EH (cell line): ENCODE measurements at regions not wholly inside any gene's neighbourhood (a gene's known extent, or its start where the extent isn't known, plus 50 kb on each side); places are given as distances from the start of the nearest gene placed in this dataset.

Source experiments
- DNase-seq: peaks from one replicate; pipeline ENCODE4 v3.0.0-alpha.2; 2015; ENCODE audit warnings: low read depth

DNA sequence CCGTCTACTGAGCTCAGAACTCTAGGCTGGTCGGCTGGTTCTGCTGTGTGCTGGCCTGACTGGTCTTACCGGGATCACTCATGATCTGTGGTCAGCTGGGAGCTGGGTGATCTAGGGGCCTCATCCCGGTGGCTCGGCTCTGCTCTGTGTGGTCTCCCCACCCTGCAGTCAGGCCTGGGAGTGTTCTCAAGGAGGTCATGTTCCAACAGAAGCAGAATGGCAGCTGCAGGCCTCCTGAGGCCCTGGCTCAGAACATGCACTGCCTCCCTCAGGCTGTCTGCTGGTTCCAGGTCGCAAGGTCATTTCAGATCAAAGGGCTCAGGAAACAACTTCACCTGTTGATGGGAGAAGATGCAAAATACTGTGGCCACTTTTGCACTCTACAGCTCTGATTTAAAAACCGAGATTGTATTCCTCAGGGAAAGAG lies 81.1 kb upstream of the RFX8 start:
- no peak for DNase-seq

GRCh38 chr2:101551336-101551888 lies 76.5 kb upstream of the RFX8 start:
- no peak for DNase-seq

DNA sequence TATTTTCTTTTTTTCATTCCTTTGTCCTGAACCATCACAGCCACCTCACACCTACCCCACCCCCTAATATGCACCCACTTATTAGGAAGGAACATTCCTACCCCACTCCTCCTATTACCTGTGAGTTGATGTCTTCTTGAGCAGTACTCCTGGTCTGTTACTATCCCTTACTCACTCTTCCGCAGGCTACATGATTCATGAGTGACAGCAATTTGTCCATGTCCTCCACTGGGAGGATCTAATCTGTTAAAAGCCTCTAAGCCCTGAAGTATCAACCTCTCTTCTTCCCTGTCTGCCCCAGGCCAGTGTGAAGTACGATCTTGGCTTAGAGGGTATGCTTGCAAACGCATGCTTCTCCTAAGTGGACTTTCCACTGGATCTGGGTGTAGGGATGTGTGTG lies 75.6 kb upstream of the RFX8 start:
- no peak for DNase-seq

GRCh38 chr2:101549371-101549770 lies 74.5 kb upstream of the RFX8 start:
- no peak for DNase-seq

- peak; percentile 53 for DNase-seq
Observed at GRCh38 chr2:101546376-101547058, 71.6 kb upstream of the RFX8 start.

GRCh38 chr2:101545950-101546349 lies 71.0 kb upstream of the RFX8 start:
- DNase-seq, result no peak

GRCh38 chr2:101540518-101540917 lies 65.6 kb upstream of the RFX8 start:
- peak; percentile 67 for DNase-seq

DNA sequence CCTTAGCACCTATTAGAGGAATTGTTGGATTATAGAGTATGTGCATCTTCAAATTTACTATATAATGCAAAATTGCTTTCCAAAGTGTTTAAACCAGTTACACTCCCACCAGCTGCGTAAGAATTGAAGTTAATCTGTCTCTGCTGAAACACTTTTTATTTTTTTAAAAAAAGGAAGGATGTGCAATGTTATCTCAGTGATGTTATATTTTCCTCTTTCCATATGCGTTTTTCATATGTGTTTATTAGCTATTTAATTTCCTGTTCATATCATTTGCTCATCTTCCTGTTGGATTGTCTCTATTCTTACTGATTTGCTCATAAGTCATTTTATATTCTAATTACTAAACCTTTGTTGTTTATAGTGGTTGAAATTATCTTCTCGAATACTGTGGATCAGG lies 63.2 kb upstream of the RFX8 start:
- no peak for DNase-seq

- DNase-seq, result no peak
Observed at GRCh38 chr2:101534149-101534611, 59.3 kb upstream of the RFX8 start.

DNA sequence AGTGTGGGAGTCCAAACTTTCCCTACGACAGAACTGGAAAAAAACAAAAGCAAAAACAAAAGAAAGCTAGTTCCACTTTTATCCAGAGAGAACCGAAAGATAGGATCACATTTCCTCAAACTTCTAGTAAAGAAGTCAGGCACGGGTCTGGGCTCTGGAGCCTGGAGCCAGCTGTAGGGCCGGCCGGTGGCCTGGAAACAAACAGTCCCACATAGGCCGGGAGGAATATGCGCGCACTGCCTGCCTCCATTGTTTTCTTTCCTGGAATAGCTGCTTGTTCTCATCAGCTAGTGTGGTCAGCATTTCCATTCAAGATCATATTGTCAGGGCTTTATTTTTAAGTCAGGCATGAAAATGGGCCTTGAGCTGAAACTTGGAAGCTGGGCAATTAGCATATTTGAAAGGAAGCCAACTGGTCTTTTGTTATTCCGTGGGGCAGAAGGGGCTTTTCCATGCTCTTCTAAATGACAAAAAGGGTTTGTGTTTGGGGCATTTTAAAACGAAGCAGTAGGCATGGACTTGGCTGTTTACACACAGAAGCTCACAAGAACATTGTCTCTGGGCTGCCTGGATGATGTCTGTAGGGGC lies 58.7 kb upstream of the RFX8 start:
- no peak for DNase-seq

DNA sequence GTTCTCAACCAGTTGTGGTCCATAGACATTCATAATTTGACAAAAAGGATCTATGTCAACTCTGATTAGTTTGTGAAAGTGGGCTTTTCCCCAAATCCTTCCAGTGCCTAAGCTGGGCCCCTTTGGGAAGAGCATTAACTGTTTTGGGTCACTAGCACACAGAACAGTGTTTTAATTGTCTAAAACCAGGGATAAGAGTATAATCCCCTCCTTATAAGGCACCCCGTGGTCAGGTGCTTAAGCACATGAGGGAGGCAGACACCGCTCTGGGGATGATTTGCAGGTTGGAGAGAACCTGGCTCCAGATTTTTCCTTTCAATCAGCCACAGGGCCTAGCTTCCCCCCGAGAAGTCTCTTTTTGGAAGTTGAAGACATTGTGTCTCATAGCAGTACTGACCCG lies 53.6 kb upstream of the RFX8 start:
- DNase-seq, result no peak

DNA sequence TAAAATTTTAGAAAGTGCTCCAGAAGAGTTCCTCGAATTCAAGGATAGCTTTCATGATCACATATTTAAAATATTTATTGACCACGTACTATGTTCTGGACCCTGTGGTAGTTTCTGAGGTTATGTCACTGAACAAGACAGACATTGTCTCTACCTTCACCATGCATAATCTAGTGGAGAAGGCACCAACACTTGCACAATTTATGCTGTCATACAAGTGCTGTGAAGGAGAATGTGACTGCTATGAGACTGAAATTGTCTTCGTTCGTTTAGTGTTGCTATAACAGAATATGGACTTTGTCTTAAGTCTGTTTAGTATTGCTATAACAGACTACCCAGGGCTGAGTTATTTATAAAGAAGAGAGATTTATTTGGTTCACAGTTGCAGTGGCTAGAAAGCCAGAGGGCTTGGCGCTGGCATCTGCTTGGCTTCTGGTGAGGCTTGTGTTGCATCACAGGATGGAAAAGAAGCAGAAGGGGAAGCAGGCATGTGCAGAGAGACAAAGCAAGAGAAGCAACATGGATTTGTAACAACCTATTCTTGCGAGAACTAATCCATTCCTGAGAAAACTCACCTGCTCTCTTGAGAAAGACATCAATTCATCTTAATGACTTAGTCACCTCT lies 50.0 kb upstream of the RFX8 start:
- no peak for DNase-seq
